ENCODE measurements at regions not wholly inside any gene's neighbourhood (a gene's known extent, or its start where the extent isn't known, plus 50 kb on each side); places are given as distances from the start of the nearest gene placed in this dataset.

DNA sequence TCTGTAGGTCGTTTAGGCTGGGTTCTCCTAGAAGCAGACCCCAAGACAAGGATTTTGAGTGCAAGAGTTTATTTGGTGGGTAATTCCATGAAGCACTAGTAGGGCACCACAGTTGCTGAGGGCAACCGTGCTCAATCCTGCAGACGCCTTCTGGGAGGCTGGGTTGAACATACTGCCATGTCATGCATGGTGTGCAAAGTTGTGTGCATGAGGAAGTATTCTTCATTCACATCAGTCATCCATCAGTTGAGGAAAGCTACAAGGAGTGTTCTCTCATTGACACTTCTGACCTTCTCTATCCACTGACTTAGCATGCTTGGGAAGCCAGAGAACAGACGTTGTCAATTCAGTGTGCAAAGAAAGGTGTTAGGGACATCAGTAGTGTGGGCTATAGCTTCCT lies 179.2 kb downstream of the PTPN11 start:
- no peaks in the 10 kb centered on the region for H3K9me3 ChIP-seq
- H3K27me3 ChIP-seq (ENCODE audit: insufficient read depth in 3 of 3, low read length in 2 of 3): peaks cover 2 to 3% (median 2%) of the 10 kb centered on the region in 3 donors
- DNase-seq: no peak
- no peaks in the 10 kb centered on the region for H3K4me1 ChIP-seq
- 72 to 74% (median 73%) methylated on average over 4 of the region's 4 CpGs for WGBS, 3 donors
- no peak overlapping the region for H3K27ac ChIP-seq
- H3K4me3 ChIP-seq: no peak overlapping the region
- intact Hi-C loops (cut with DNase I): no loop called here
- TF ChIP-seq, protein P1, sequence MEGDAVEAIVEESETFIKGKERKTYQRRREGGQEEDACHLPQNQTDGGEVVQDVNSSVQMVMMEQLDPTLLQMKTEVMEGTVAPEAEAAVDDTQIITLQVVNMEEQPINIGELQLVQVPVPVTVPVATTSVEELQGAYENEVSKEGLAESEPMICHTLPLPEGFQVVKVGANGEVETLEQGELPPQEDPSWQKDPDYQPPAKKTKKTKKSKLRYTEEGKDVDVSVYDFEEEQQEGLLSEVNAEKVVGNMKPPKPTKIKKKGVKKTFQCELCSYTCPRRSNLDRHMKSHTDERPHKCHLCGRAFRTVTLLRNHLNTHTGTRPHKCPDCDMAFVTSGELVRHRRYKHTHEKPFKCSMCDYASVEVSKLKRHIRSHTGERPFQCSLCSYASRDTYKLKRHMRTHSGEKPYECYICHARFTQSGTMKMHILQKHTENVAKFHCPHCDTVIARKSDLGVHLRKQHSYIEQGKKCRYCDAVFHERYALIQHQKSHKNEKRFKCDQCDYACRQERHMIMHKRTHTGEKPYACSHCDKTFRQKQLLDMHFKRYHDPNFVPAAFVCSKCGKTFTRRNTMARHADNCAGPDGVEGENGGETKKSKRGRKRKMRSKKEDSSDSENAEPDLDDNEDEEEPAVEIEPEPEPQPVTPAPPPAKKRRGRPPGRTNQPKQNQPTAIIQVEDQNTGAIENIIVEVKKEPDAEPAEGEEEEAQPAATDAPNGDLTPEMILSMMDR (IDR thresholded peaks at IDR 0.05): no peak
- ATAC-seq: no peak
- no peaks in the 10 kb centered on the region for H3K36me3 ChIP-seq (ENCODE audit: insufficient read depth in 1 of 2, low read depth in 1 of 2)

DNA sequence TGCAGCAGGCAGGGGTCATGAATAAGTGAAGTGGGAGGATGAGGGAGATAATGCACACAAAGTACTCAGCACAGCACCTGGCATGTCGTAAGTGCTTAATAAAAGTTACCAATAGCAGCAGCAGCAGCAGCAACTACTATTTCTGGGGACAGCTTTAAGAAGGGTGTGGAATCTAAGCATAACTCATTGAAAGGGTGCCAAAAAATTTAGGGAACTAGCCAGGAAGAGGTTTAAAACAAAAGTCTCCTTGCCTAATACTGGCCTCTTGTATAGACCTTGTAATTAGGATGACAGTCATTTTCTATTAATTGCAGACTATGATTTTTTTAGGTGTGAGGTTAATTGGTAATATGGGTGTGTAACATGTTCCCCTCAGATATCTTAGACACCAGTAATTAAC lies 179.9 kb downstream of the PTPN11 start:
- TF ChIP-seq, protein P1 (IDR thresholded peaks at IDR 0.05): no peak
- intact Hi-C loops (cut with DNase I): no loop called here
- Histone ChIP-seq H3K27me3 (ENCODE audit: insufficient read depth in 3 of 3, low read length in 2 of 3) (peaks cover 2 to 3% (median 2%) of the 10 kb centered on the region in 3 donors), H3K4me3 (no peak overlapping the region), H3K4me1 (no peaks in the 10 kb centered on the region), H3K9me3 (no peaks in the 10 kb centered on the region), H3K36me3 (ENCODE audit: insufficient read depth in 1 of 2, low read depth in 1 of 2) (no peaks in the 10 kb centered on the region), H3K27ac (no peak overlapping the region)
- 70 to 75% (median 72%) methylated on average over 1 of the region's 1 CpG for WGBS, 3 donors
- ATAC-seq (no peak), DNase-seq (no peak)

DNA sequence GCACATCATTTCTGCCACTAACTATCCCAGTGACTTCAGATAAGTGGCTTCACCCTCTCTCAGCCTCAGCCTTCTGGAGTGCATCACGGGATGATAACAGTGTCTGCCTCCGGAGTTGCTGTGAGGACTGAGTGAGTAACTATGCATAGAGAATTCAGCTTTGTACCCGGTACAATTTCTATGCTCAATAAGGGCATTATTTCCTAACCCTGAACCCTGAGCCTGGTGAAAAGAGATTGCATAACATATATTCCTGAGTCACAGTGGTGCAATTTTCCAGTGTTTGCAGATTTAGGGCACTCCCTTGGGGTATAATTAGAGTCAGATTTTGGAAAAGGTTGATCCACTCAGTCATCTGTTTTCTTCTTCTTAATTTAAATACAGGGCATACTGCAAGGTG lies 181.1 kb downstream of the PTPN11 start:
- Histone ChIP-seq H3K36me3 (ENCODE audit: insufficient read depth in 1 of 2, low read depth in 1 of 2) (no peaks in the 10 kb centered on the region), H3K27ac (no peak overlapping the region), H3K27me3 (ENCODE audit: insufficient read depth in 3 of 3, low read length in 2 of 3) (peaks cover 2 to 3% (median 2%) of the 10 kb centered on the region in 3 donors), H3K4me3 (no peak overlapping the region), H3K4me1 (no peaks in the 10 kb centered on the region), H3K9me3 (no peaks in the 10 kb centered on the region)
- TF ChIP-seq, protein P1 (IDR thresholded peaks at IDR 0.05): no peak
- ATAC-seq (no peak), DNase-seq (no peak)
- intact Hi-C loops (cut with DNase I): no loop called here
- 52 to 64% (median 60%) methylated on average over 3 of the region's 3 CpGs for WGBS, 3 donors

DNA sequence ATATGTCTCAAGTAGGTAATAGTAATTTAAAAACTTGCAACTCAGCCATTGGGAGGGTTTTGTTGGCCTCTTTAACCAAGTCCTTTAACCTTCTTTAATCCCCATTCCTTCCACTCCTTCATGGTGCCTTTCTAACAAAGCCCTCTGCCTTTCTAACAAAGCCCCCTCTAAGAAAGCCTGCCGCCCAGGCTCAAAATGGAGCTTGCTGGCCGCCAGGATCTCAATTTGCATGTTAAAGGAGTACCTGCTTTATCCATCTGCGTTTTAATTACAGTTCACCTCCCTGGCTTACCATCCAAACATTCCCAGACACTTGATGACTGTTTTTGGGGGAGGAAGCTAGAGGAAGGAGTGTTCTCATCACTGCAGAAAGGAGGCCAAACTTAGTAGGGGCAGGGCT lies 183.4 kb downstream of the PTPN11 start:
- H3K4me1 ChIP-seq: no peaks in the 10 kb centered on the region
- ATAC-seq: no peak

More for the DNA sequence above, 183.4 kb downstream of the PTPN11 start:
- intact Hi-C loops (cut with DNase I): no loop called here
- no peak overlapping the region for H3K4me3 ChIP-seq
- H3K27me3 ChIP-seq (ENCODE audit: insufficient read depth in 3 of 3, low read length in 2 of 3): peaks cover 0 to 2% (median 2%) of the 10 kb centered on the region in 3 donors
- H3K36me3 ChIP-seq (ENCODE audit: insufficient read depth in 1 of 2, low read depth in 1 of 2): no peaks in the 10 kb centered on the region
- H3K27ac ChIP-seq: no peak overlapping the region
- H3K9me3 ChIP-seq: no peaks in the 10 kb centered on the region
- TF ChIP-seq, protein P1 (IDR thresholded peaks at IDR 0.05): no peak
- WGBS, 3 donors: 5 to 11% (median 10%) methylated on average over 3 of the region's 3 CpGs
- DNase-seq: no peak

Measured in psoas muscle (tissue), 7 donors.